ENCODE measurements at regions not wholly inside any gene's neighbourhood (a gene's known extent, or its start where the extent isn't known, plus 50 kb on each side); places are given as distances from the start of the nearest gene placed in this dataset.

DNA sequence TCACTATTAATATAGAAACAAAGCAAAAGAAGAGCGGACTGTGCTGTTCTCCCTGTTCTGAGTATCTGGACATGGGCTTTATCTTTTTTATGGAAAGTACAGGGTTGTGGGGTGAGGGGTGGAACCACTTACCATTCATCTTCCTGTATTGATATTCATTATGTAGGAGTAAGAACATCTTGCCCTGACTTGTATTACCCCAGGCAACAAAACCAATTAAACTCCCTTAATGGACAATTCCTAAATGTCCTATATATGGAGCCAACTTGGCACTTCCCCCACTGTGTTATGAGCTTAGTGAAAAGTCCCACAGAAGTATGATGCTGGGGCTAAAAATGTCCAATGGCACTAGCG, 139.9 kb upstream of the KRR1 start:
- in situ Hi-C loops (cut with HindIII; ENCODE audit: extremely low pct_ligation_motif_present, low pct_unique_long_range_greater_than_20kb): no loop called here
- intact Hi-C loops (cut with micrococcal nuclease; ENCODE audit: unreplicated experiment): no loop called here
- CTCF ChIA-PET (ENCODE audit: low intra/inter-chr PET ratio, low total read pairs): no interaction called here
- H3K4me3 ChIP-seq (replicated peaks in 1 of 3; ENCODE audit: insufficient read depth in 1 of 3, low read depth in 2 of 3, low read length in 3 of 3): no peak overlapping the region
- TF ChIP-seq FOXM1 (CRISPR knock-in tag; IDR thresholded peaks at IDR 0.05): no peak
- no peak for TF ChIP-seq EP300 (IDR thresholded peaks at IDR 0.05; ENCODE audit: low read depth in 2 of 2, low read length in 2 of 2)
- no peak for TF ChIP-seq EP300 (CRISPR knock-in tag; IDR thresholded peaks at IDR 0.05; ENCODE audit: borderline replicate concordance)
- no peak for TF ChIP-seq HDAC6 (IDR thresholded peaks at IDR 0.05; ENCODE audit: low read depth, low read length)
- TF ChIP-seq SMYD3 (CRISPR knock-in tag; IDR thresholded peaks at IDR 0.05): no peak
- TF ChIP-seq, protein P1, sequence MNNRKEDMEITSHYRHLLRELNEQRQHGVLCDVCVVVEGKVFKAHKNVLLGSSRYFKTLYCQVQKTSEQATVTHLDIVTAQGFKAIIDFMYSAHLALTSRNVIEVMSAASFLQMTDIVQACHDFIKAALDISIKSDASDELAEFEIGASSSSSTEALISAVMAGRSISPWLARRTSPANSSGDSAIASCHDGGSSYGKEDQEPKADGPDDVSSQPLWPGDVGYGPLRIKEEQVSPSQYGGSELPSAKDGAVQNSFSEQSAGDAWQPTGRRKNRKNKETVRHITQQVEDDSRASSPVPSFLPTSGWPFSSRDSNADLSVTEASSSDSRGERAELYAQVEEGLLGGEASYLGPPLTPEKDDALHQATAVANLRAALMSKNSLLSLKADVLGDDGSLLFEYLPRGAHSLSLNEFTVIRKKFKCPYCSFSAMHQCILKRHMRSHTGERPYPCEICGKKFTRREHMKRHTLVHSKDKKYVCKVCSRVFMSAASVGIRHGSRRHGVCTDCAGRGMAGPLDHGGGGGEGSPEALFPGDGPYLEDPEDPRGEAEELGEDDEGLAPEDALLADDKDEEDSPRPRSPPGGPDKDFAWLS (CRISPR knock-in tag; IDR thresholded peaks at IDR 0.05; ENCODE audit: borderline replicate concordance): no peak
- TF ChIP-seq FOXK2 (IDR thresholded peaks at IDR 0.05): no peak
- no peak for TF ChIP-seq ZNF20 (CRISPR knock-in tag; IDR thresholded peaks at IDR 0.05)
- TF ChIP-seq, protein P2, sequence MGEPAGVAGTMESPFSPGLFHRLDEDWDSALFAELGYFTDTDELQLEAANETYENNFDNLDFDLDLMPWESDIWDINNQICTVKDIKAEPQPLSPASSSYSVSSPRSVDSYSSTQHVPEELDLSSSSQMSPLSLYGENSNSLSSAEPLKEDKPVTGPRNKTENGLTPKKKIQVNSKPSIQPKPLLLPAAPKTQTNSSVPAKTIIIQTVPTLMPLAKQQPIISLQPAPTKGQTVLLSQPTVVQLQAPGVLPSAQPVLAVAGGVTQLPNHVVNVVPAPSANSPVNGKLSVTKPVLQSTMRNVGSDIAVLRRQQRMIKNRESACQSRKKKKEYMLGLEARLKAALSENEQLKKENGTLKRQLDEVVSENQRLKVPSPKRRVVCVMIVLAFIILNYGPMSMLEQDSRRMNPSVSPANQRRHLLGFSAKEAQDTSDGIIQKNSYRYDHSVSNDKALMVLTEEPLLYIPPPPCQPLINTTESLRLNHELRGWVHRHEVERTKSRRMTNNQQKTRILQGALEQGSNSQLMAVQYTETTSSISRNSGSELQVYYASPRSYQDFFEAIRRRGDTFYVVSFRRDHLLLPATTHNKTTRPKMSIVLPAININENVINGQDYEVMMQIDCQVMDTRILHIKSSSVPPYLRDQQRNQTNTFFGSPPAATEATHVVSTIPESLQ (CRISPR knock-in tag; conservative IDR thresholded peaks at IDR 0.05): no peak
- TF ChIP-seq ZFP37 (CRISPR knock-in tag; IDR thresholded peaks at IDR 0.05; ENCODE audit: borderline replicate concordance): no peak
- no peaks in the 10 kb centered on the region for H3K79me2 ChIP-seq (ENCODE audit: insufficient read depth, low read length)
- FAIRE-seq (no peak), ATAC-seq (no peak), DNase-seq (ENCODE audit: low spot score) (no peak)
- no peaks in the 10 kb centered on the region for H3K36me3 ChIP-seq (replicated peaks in 1 of 2; ENCODE audit: control insufficient read depth in 1 of 2, insufficient read depth in 2 of 2, low read length in 2 of 2)
- BruUV-seq (replicated peaks): no TSS peak
- no peak overlapping the region for H3K27ac ChIP-seq (ENCODE audit: extremely low read length, insufficient read depth, low read length)
- H4K20me1 ChIP-seq (ENCODE audit: insufficient read depth, low read length): no peaks in the 10 kb centered on the region
- no peak overlapping the region for H3K9ac ChIP-seq (ENCODE audit: insufficient read depth, low read depth, low read length)
- WGBS (ENCODE audit: low lambda C conversion rate): 98% methylated on average over 2 of the region's 2 CpGs
- no peaks in the 10 kb centered on the region for H3K27me3 ChIP-seq (ENCODE audit: control insufficient read depth in 1 of 2, insufficient read depth in 2 of 2, low read length in 2 of 2)
- H3K9me3 ChIP-seq (ENCODE audit: low read length): no peaks in the 10 kb centered on the region
- H3K4me2 ChIP-seq (ENCODE audit: low read depth, low read length): no peak overlapping the region
- POLR2A ChIA-PET: interaction anchor here (2.5 kb wide), 1 partner anchor 15 kb away, joined by 9 read pairs; no protein-coding TSS in a partner anchor
- peaks cover 17% of the 10 kb centered on the region for H3K4me1 ChIP-seq (ENCODE audit: insufficient read depth, low read length)
- H2AFZ ChIP-seq (ENCODE audit: low read length): no peak overlapping the region
